Urinary bladder (tissue), 4 donors: ENCODE measurements at regions not wholly inside any gene's neighbourhood (a gene's known extent, or its start where the extent isn't known, plus 50 kb on each side); places are given as distances from the start of the nearest gene placed in this dataset. TPM values are rescaled to one million over a fixed set of nuclear protein-coding genes. Genes with fewer than 3 reads are reported as not detected.
"Not testable (repeated sequence)": the region's sequence is repeated elsewhere in the genome, so short reads cannot be mapped to it uniquely, and the experiment has no call there.

Experiments
- DNase-seq: peaks from one replicate; pipeline ENCODE4 v3.0.0-alpha.2; 2015; ENCODE audit errors: extremely low spot score
- H3K27ac ChIP-seq: one replicate; pipeline ENCODE4 v1.5.1; 2013; ENCODE audit warnings: low read depth, mild to moderate bottlenecking, moderate library complexity
- H3K36me3 ChIP-seq: one replicate; pipeline ENCODE4 v1.6.1; 2013; ENCODE audit warnings: mild to moderate bottlenecking, moderate library complexity; ENCODE audit not compliant: insufficient read depth
- H3K4me1 ChIP-seq: one replicate; pipeline ENCODE4 v1.6.1; 2013; ENCODE audit warnings: mild to moderate bottlenecking, moderate library complexity; ENCODE audit not compliant: insufficient read depth
- H3K4me3 ChIP-seq: one replicate; pipeline ENCODE4 v1.5.1; 2013; ENCODE audit warnings: low read depth, low read length
- WGBS: extraction: QIAGEN DNeasy Blood & Tissue Kit; methylation state at CpG from one replicate; pipeline ENCODE4 v1.1.7; 2013; 5-methylcytosine and 5-hydroxymethylcytosine counted together
- small RNA-seq: library from RNA; depleted of rRNA; stranded (forward); fragments of <200 nt; gene quantifications from one replicate; pipeline ENCODE3, GENCODE V24; 2014
- donor health status: healthy with polysubstance abuse.
- donor health status: healthy.

- not testable (repeated sequence) for H3K27ac ChIP-seq, H3K36me3 ChIP-seq, H3K4me1 ChIP-seq, DNase-seq, H3K4me3 ChIP-seq
- WGBS: 66% methylated on average over 3 of the region's 4 CpGs
Observed at GRCh38 chr1:143502038-143502437, 469.7 kb downstream of the FAM72C start.

GRCh38 chr1:143498059-143498749, 473.6 kb downstream of the FAM72C start:
- H3K27ac ChIP-seq, H3K4me1 ChIP-seq, H3K36me3 ChIP-seq, DNase-seq: not testable (repeated sequence)
- H3K4me3 ChIP-seq: peak overlapping the region; percentile 47
- 2% methylated on average over 85 of the region's 85 CpGs for WGBS

GRCh38 chr1:143497374-143497747, 474.4 kb downstream of the FAM72C start:
- Histone ChIP-seq H3K4me1 (no peaks in the 10 kb centered on the region), H3K36me3 (no peaks in the 10 kb centered on the region), H3K27ac (no peak overlapping the region), H3K4me3 (peak overlapping the region; percentile 47)
- DNase-seq: no peak
- WGBS: 4% methylated on average over 49 of the region's 50 CpGs

- WGBS: 3% methylated on average over 36 of the region's 37 CpGs
- peak overlapping the region; percentile 47 for H3K4me3 ChIP-seq
- not testable (repeated sequence) for H3K27ac ChIP-seq, DNase-seq, H3K4me1 ChIP-seq, H3K36me3 ChIP-seq
Observed at GRCh38 chr1:143496526-143497373, 475.0 kb downstream of the FAM72C start.

Small RNA genes in the stretch of these regions (small RNA-seq; reads per million reads assigned to genes)
- gene AC239800.3: not detected
- gene HIST2H3PS2: not detected
- not detected for gene RNU1-114P
- gene RNU1-143P: not detected
- gene RNU1-92P: not detected
- 0.65 reads per million, percentile 60 among the genes with 10 or more reads in this experiment for gene RNVU1-17
- not detected for gene RNVU1-18
